ENCODE measurements at regions not wholly inside any gene's neighbourhood (a gene's known extent, or its start where the extent isn't known, plus 50 kb on each side); places are given as distances from the start of the nearest gene placed in this dataset.

DNA sequence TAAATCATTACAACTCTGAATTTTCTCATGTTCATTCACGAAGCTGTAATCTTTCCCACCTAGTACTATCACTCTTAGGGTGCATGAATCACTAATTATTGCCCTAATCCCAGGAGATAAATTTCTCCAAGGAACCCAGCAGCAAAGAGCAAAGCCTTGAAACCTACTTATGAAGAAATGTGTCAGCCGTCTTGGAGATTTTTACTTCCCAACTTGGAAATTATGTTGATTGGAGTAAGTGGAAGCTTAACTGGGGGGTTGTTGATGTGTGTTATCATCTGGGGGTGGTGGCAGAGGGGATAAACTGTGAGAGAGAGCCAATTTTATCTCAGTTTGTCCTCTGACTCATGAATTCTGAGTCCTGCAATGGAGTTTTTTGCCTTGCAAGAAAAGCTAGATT is 440.5 kb upstream of the WWC1 start:
- Histone ChIP-seq H3K9me3 (replicated peaks in 1 of 3) (no peaks in the 10 kb centered on the region), H3K4me1 (replicated peaks in 1 of 2) (no peaks in the 10 kb centered on the region), H3K27ac (no peak overlapping the region), H3K36me3 (replicated peaks in 1 of 2) (no peaks in the 10 kb centered on the region), H3K4me3 (no peak overlapping the region), H3K27me3 (no peaks in the 10 kb centered on the region)
- DNase-seq: no peak
- TF ChIP-seq POLR2A (IDR thresholded peaks at IDR 0.05) (no peak), CTCF (IDR thresholded peaks at IDR 0.05) (no peak)
- 50 to 58% (median 56%) methylated on average over 2 of the region's 2 CpGs for WGBS, 4 donors
- intact Hi-C loops (cut with DNase I): no loop called here

DNA sequence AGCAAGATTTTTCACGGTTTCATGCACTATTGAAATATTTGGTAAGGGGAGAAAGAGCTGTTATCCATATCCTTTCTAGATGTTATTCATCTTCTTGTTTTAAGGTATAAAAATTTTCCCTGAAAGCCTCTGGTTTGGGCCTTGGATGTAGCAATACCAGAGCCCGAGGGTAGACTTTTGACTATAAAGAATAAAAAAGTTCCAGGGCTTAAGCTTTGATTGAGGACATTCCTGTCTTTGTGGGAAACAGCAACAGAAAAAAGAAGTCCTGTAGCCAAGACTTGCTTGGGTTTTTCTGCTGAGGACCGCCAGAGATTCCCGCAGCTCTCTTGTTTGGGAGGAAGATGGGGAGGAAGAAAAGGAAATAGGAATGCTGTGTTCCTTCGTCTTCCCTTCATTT is 440.0 kb upstream of the WWC1 start:
- no peaks in the 10 kb centered on the region for H3K9me3 ChIP-seq (replicated peaks in 1 of 3)
- no peaks in the 10 kb centered on the region for H3K27me3 ChIP-seq
- TF ChIP-seq CTCF (IDR thresholded peaks at IDR 0.05): no peak
- TF ChIP-seq POLR2A (IDR thresholded peaks at IDR 0.05): no peak
- H3K36me3 ChIP-seq (replicated peaks in 1 of 2): no peaks in the 10 kb centered on the region
- 66 to 87% (median 76%) methylated on average over 5 of the region's 5 CpGs for WGBS, 4 donors
- DNase-seq: no peak
- intact Hi-C loops (cut with DNase I): no loop called here
- H3K4me1 ChIP-seq (replicated peaks in 1 of 2): no peaks in the 10 kb centered on the region
- H3K27ac ChIP-seq: no peak overlapping the region
- H3K4me3 ChIP-seq: no peak overlapping the region

DNA sequence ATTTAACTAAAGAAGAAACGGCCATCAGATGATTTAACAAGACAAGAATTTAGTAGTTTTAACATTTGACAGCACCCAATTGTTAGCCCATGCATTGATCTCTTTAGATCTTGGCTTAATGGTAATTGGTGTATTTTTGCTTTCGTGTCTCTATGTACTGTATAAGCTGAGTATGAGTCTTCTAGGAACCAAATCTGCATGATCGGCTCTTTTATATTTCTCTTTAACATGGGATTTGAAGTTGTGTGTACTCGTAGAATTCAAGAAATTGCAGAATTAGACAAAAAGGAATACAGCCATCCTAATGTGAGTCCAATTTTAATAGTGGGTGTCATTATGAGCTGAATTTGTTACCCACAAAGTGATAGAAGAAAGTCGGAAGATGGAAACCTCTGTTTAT is 438.9 kb upstream of the WWC1 start:
- WGBS, 4 donors: 68 to 81% (median 78%) methylated on average over 5 of the region's 5 CpGs
- TF ChIP-seq CTCF (IDR thresholded peaks at IDR 0.05) (no peak), POLR2A (IDR thresholded peaks at IDR 0.05) (no peak)
- intact Hi-C loops (cut with DNase I): no loop called here

GRCh38 chr5:167853421-167853820 is 438.0 kb upstream of the WWC1 start:
- H3K9me3 ChIP-seq (replicated peaks in 1 of 3): no peaks in the 10 kb centered on the region
- no peak overlapping the region for H3K27ac ChIP-seq
- no peaks in the 10 kb centered on the region for H3K27me3 ChIP-seq
- TF ChIP-seq CTCF (IDR thresholded peaks at IDR 0.05): no peak
- intact Hi-C loops (cut with DNase I): no loop called here
- H3K4me3 ChIP-seq: no peak overlapping the region
- H3K36me3 ChIP-seq (replicated peaks in 1 of 2): no peaks in the 10 kb centered on the region
- no peak for DNase-seq
- WGBS, 4 donors: 61 to 72% (median 65%) methylated on average over 4 of the region's 4 CpGs
- no peaks in the 10 kb centered on the region for H3K4me1 ChIP-seq (replicated peaks in 1 of 2)

More for the DNA sequence above, 438.9 kb upstream of the WWC1 start:
- no peaks in the 10 kb centered on the region for H3K27me3 ChIP-seq
- no peaks in the 10 kb centered on the region for H3K9me3 ChIP-seq (replicated peaks in 1 of 3)
- H3K27ac ChIP-seq: no peak overlapping the region
- DNase-seq: no peak
- no peaks in the 10 kb centered on the region for H3K4me1 ChIP-seq (replicated peaks in 1 of 2)
- H3K36me3 ChIP-seq (replicated peaks in 1 of 2): no peaks in the 10 kb centered on the region
- H3K4me3 ChIP-seq: no peak overlapping the region
